Body of pancreas (tissue), 4 donors: ENCODE measurements at regions not wholly inside any gene's neighbourhood (a gene's known extent, or its start where the extent isn't known, plus 50 kb on each side); places are given as distances from the start of the nearest gene placed in this dataset.

ENCODE experiments used
- POLR2A ChIP-seq, 3 donors: fragments of 450-650 bp; IDR thresholded peaks; one replicate each; pipeline ENCODE4 v1.6.1; 2016; ENCODE audit warnings: antibody characterized with exemption in 3 of 3, mild to moderate bottlenecking in 2 of 3
- TF ChIP-seq, protein P1 (sequence below), 7 experiments: fragments of 450-650 bp in 4 of 7; fragments of 200-600 bp in 3 of 7; sonication (generic) in 3 of 7; IDR thresholded peaks; one replicate each; pipeline ENCODE4 v1.5.1; 2016 to 2019; ENCODE audit warnings: antibody characterized with exemption in 7 of 7

GRCh38 chr4:130753926-130754325 is 1658.0 kb downstream of the C4orf33 start:
- TF ChIP-seq, protein P1, sequence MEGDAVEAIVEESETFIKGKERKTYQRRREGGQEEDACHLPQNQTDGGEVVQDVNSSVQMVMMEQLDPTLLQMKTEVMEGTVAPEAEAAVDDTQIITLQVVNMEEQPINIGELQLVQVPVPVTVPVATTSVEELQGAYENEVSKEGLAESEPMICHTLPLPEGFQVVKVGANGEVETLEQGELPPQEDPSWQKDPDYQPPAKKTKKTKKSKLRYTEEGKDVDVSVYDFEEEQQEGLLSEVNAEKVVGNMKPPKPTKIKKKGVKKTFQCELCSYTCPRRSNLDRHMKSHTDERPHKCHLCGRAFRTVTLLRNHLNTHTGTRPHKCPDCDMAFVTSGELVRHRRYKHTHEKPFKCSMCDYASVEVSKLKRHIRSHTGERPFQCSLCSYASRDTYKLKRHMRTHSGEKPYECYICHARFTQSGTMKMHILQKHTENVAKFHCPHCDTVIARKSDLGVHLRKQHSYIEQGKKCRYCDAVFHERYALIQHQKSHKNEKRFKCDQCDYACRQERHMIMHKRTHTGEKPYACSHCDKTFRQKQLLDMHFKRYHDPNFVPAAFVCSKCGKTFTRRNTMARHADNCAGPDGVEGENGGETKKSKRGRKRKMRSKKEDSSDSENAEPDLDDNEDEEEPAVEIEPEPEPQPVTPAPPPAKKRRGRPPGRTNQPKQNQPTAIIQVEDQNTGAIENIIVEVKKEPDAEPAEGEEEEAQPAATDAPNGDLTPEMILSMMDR (IDR thresholded peaks at IDR 0.05): no peak
- no peak for TF ChIP-seq POLR2A (IDR thresholded peaks at IDR 0.05)
